MM.1S (cell line): ENCODE measurements at regions not wholly inside any gene's neighbourhood (a gene's known extent, or its start where the extent isn't known, plus 50 kb on each side); places are given as distances from the start of the nearest gene placed in this dataset.

Source experiments
- CTCF ChIP-seq: fragments of 300-600 bp; sonication (generic); IDR thresholded peaks from 2 replicates; pipeline ENCODE4 v1.5.1; 2016; ENCODE audit warnings: antibody characterized with exemption, low read length, mixed read lengths
- EZH2phosphoT487 ChIP-seq: fragments of 300-600 bp; sonication (generic); IDR thresholded peaks from 2 replicates; pipeline ENCODE4 v1.6.1; 2018; ENCODE audit warnings: antibody characterized with exemption, low read length

DNA sequence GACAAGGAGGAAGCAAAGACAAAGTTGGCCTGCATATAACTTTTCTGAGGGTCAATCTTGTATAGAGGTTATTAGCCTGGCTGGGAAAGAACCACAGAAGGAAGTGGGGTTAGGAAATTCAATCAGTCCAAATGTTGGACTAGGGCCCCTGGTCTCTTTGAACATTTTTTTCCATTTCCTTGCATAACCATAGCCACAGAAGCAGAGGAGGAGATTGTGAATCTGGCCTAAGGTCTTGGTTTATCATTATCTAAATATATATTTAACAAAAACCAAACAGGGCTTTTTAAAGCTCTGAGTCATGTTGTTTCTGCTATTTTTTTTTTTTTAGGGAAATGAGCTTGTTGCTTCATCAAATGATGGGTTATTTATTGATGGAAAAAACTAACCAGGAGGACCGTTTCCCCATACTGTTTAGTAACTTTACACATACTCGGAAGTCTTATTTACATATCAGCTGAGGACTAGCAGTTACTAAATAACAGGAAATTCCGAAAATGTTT is 97.7 kb upstream of the ACSL4 start:
- no peak for TF ChIP-seq EZH2phosphoT487
- no peak for TF ChIP-seq CTCF
